OCI-M1 (cell line): ENCODE measurements at regions not wholly inside any gene's neighbourhood (a gene's known extent, or its start where the extent isn't known, plus 50 kb on each side); places are given as distances from the start of the nearest gene placed in this dataset.
A peak's percentile ranks its signal among the peaks of the same experiment; 100 is the strongest.

ENCODE experiments used
- DNase-seq: peaks from one replicate; lab custom pipeline; 2025; lab: John Stamatoyannopoulos, UW

- DNase-seq: no peak
These were observed 50.0 kb upstream of the DOCK9 start for GRCh38 chr13:99027661-99028425.

GRCh38 chr13:99028890-99029289 lies 51.0 kb upstream of the DOCK9 start:
- peak; percentile 64 for DNase-seq

GRCh38 chr13:99029576-99029975 lies 51.7 kb upstream of the DOCK9 start:
- DNase-seq: no peak

- DNase-seq: no peak
These were observed 52.5 kb upstream of the DOCK9 start for GRCh38 chr13:99030326-99030725.

GRCh38 chr13:99031832-99032231 lies 54.0 kb upstream of the DOCK9 start:
- DNase-seq: no peak

- DNase-seq: peak; percentile 66
These were observed 56.0 kb upstream of the DOCK9 start for GRCh38 chr13:99033814-99034213.

GRCh38 chr13:99034333-99035085 lies 56.6 kb upstream of the DOCK9 start:
- DNase-seq: no peak

GRCh38 chr13:99035715-99036114 lies 57.9 kb upstream of the DOCK9 start:
- no peak for DNase-seq

GRCh38 chr13:99037756-99038155 lies 59.9 kb upstream of the DOCK9 start:
- no peak for DNase-seq

- no peak for DNase-seq
These were observed 61.9 kb upstream of the DOCK9 start for GRCh38 chr13:99039718-99040280.

- DNase-seq: no peak
These were observed 62.8 kb upstream of the DOCK9 start for GRCh38 chr13:99040536-99041131.

GRCh38 chr13:99041337-99041736 lies 63.5 kb upstream of the DOCK9 start:
- DNase-seq: no peak

GRCh38 chr13:99041788-99042187 lies 63.9 kb upstream of the DOCK9 start:
- DNase-seq: no peak

GRCh38 chr13:99042521-99043250 lies 64.8 kb upstream of the DOCK9 start:
- DNase-seq: no peak

- DNase-seq: no peak
These were observed 66.0 kb upstream of the DOCK9 start for GRCh38 chr13:99043831-99044231.

- DNase-seq: no peak
These were observed 66.9 kb upstream of the DOCK9 start for GRCh38 chr13:99044764-99045163.

- no peak for DNase-seq
These were observed 67.5 kb upstream of the DOCK9 start for GRCh38 chr13:99045396-99045795.

GRCh38 chr13:99046851-99047250 lies 69.0 kb upstream of the DOCK9 start:
- DNase-seq: no peak

GRCh38 chr13:99050983-99051488 lies 73.2 kb upstream of the DOCK9 start:
- DNase-seq: no peak

GRCh38 chr13:99051768-99052455 lies 74.0 kb upstream of the DOCK9 start:
- DNase-seq: peak; percentile 33

- peak; percentile 98 for DNase-seq
These were observed 75.9 kb upstream of the DOCK9 start for GRCh38 chr13:99053636-99054233.
